Bronchial epithelial cell (primary cell): ENCODE measurements at regions not wholly inside any gene's neighbourhood (a gene's known extent, or its start where the extent isn't known, plus 50 kb on each side); places are given as distances from the start of the nearest gene placed in this dataset.
A peak's percentile ranks its signal among the peaks of the same experiment; 100 is the strongest.

Experiments
- DNase-seq: peaks from one replicate; pipeline ENCODE4 v3.0.0-alpha.2; 2010; ENCODE audit warnings: low read depth
- FAIRE-seq: peaks from 2 replicates; lab custom pipeline; 2011; peaks lifted over from hg19 to GRCh38; lab: Jason Lieb, UNC
- H3K27me3 ChIP-seq: 2 replicates; pipeline ENCODE4 v1.5.1; 2011; ENCODE audit warnings: low read length; ENCODE audit not compliant: control insufficient read depth, insufficient read depth
- H3K36me3 ChIP-seq: 2 replicates; pipeline ENCODE4 v1.5.1; 2011; ENCODE audit warnings: low read length; ENCODE audit not compliant: control insufficient read depth, insufficient read depth
- H3K4me3 ChIP-seq: 2 replicates; pipeline ENCODE4 v1.5.1; 2011; ENCODE audit warnings: mild to moderate bottlenecking, low read depth, low read length, control low read depth
- TF ChIP-seq, protein P1 (sequence below): IDR thresholded peaks from 2 replicates; pipeline ENCODE4 v1.5.1; 2011; ENCODE audit warnings: mild to moderate bottlenecking, moderate library complexity, low read length, control low read depth, inconsistent platforms; ENCODE audit not compliant: insufficient read depth, severe bottlenecking

DNA sequence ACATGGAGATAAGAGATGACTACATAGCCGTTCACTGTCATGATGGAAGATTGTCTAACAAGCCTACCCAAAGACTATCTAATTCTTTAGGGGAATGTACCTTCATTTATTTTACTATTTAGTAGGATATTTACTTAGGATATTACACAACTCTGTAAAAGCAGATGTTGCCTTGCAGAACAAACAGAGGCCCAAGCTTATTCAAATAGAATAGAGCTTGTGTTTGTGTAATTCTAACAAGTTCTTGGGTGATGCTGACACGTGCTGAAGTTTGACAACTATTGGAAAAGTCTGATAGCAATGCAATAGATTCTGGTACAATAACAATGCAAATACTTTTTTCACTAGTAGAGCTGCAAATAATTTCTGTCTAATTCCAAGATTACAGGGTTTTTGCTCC is 447.6 kb downstream of the TOX3 start:
- FAIRE-seq, result no peak
- Histone ChIP-seq H3K4me3 (no peak overlapping the region), H3K36me3 (no peaks in the 10 kb centered on the region), H3K27me3 (peaks cover 1% of the 10 kb centered on the region)
- TF ChIP-seq, protein P1, sequence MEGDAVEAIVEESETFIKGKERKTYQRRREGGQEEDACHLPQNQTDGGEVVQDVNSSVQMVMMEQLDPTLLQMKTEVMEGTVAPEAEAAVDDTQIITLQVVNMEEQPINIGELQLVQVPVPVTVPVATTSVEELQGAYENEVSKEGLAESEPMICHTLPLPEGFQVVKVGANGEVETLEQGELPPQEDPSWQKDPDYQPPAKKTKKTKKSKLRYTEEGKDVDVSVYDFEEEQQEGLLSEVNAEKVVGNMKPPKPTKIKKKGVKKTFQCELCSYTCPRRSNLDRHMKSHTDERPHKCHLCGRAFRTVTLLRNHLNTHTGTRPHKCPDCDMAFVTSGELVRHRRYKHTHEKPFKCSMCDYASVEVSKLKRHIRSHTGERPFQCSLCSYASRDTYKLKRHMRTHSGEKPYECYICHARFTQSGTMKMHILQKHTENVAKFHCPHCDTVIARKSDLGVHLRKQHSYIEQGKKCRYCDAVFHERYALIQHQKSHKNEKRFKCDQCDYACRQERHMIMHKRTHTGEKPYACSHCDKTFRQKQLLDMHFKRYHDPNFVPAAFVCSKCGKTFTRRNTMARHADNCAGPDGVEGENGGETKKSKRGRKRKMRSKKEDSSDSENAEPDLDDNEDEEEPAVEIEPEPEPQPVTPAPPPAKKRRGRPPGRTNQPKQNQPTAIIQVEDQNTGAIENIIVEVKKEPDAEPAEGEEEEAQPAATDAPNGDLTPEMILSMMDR, result no peak
- no peak for DNase-seq

DNA sequence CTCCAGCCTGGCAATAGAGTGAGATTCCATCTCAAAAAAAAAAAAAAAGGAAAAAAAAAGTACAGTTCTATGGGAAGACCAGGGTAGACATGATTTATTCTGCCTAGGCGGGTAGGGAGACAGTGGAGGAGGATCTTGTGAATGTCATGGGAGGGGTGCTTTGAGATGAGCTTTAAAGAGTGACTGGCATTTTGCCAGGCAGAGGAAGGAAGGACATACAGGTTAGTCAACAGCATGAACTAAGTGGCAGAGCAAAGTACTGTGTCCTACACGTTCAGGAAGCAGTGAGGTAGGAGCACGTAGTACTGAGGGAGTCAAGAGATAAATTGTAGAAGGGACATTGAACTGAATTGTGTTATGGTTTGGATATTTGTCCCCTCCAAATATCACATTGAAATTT is 451.5 kb downstream of the TOX3 start:
- no peak for DNase-seq
- FAIRE-seq, result no peak
- Histone ChIP-seq H3K27me3 (peaks cover 1% of the 10 kb centered on the region), H3K4me3 (no peak overlapping the region), H3K36me3 (no peaks in the 10 kb centered on the region)
- TF ChIP-seq, protein P1, result no peak

GRCh38 chr16:52092126-52092525 is 454.8 kb downstream of the TOX3 start:
- FAIRE-seq, result no peak

GRCh38 chr16:52090080-52090479 is 456.9 kb downstream of the TOX3 start:
- no peaks in the 10 kb centered on the region for H3K36me3 ChIP-seq
- FAIRE-seq (no peak), DNase-seq (peak; percentile 93)
- no peaks in the 10 kb centered on the region for H3K27me3 ChIP-seq
- no peak overlapping the region for H3K4me3 ChIP-seq
- TF ChIP-seq, protein P1, result no peak

More at GRCh38 chr16:52092126-52092525, 454.8 kb downstream of the TOX3 start:
- Histone ChIP-seq H3K36me3 (no peaks in the 10 kb centered on the region), H3K27me3 (no peaks in the 10 kb centered on the region), H3K4me3 (no peak overlapping the region)
- TF ChIP-seq, protein P1, result no peak
- no peak for DNase-seq

GRCh38 chr16:52089476-52089875 is 457.5 kb downstream of the TOX3 start:
- FAIRE-seq (no peak), DNase-seq (no peak)
- TF ChIP-seq, protein P1, result no peak
- H3K4me3 ChIP-seq, result no peak overlapping the region
- H3K27me3 ChIP-seq, result no peaks in the 10 kb centered on the region
- H3K36me3 ChIP-seq, result no peaks in the 10 kb centered on the region

GRCh38 chr16:52086901-52087300 is 460.0 kb downstream of the TOX3 start:
- Histone ChIP-seq H3K36me3 (no peaks in the 10 kb centered on the region), H3K4me3 (no peak overlapping the region), H3K27me3 (no peaks in the 10 kb centered on the region)
- no peak for FAIRE-seq
- DNase-seq, result no peak
- TF ChIP-seq, protein P1, result no peak
